C4-2B (cell line): ENCODE measurements at regions not wholly inside any gene's neighbourhood (a gene's known extent, or its start where the extent isn't known, plus 50 kb on each side); places are given as distances from the start of the nearest gene placed in this dataset.
"Not testable (repeated sequence)": the region's sequence is repeated elsewhere in the genome, so short reads cannot be mapped to it uniquely, and the experiment has no call there.

ENCODE experiments used
- ZFX ChIP-seq: fragments of 450-650 bp; IDR thresholded peaks from 2 replicates; pipeline ENCODE4 v1.6.1; 2017
- TF ChIP-seq, protein P1 (sequence below): fragments of 450-650 bp; conservative IDR thresholded peaks from 2 replicates; pipeline ENCODE4 v1.5.1; 2017; ENCODE audit warnings: mild to moderate bottlenecking

DNA sequence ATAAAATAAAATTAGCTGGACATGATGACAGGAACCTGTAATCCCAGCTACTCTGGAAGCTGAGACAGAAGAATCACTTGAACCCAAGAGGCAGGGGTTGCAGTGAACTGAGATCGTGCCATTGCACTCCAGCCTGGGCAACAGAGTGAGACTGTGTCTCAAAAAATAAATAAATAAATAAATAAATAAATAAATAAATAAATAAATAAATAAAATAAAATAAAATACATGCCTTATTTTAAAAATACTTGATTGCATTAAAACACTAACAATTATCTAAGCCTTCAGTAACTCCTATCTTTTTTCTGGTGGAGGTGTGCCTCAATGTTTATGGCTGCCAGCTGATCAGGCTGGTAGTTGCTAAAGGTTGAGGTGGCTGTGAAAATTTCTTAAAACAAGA lies 1329.6 kb upstream of the CITED2 start:
- TF ChIP-seq, protein P1, sequence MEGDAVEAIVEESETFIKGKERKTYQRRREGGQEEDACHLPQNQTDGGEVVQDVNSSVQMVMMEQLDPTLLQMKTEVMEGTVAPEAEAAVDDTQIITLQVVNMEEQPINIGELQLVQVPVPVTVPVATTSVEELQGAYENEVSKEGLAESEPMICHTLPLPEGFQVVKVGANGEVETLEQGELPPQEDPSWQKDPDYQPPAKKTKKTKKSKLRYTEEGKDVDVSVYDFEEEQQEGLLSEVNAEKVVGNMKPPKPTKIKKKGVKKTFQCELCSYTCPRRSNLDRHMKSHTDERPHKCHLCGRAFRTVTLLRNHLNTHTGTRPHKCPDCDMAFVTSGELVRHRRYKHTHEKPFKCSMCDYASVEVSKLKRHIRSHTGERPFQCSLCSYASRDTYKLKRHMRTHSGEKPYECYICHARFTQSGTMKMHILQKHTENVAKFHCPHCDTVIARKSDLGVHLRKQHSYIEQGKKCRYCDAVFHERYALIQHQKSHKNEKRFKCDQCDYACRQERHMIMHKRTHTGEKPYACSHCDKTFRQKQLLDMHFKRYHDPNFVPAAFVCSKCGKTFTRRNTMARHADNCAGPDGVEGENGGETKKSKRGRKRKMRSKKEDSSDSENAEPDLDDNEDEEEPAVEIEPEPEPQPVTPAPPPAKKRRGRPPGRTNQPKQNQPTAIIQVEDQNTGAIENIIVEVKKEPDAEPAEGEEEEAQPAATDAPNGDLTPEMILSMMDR: not testable (repeated sequence)
- TF ChIP-seq ZFX: not testable (repeated sequence)
